BE2C (cell line): ENCODE measurements at regions not wholly inside any gene's neighbourhood (a gene's known extent, or its start where the extent isn't known, plus 50 kb on each side); places are given as distances from the start of the nearest gene placed in this dataset.

Experiments used
- DNase-seq: peaks from one replicate; pipeline ENCODE4 v3.0.0-alpha.2; 2020
- H3K27me3 ChIP-seq: fragments of 250-450 bp; sonication (Bioruptor Pico); 2 replicates; pipeline ENCODE4 v1.5.1; 2020; ENCODE audit warnings: mild to moderate bottlenecking
- H3K36me3 ChIP-seq: fragments of 250-450 bp; sonication (Bioruptor Pico); 2 replicates; pipeline ENCODE4 v1.5.1; 2020; ENCODE audit warnings: mild to moderate bottlenecking
- H3K4me1 ChIP-seq: fragments of 250-450 bp; sonication (Bioruptor Pico); 2 replicates; pipeline ENCODE4 v1.5.1; 2020
- H3K4me3 ChIP-seq: 2 replicates; pipeline ENCODE4 v1.5.1; 2011; ENCODE audit warnings: low read depth, low read length
- H3K9me3 ChIP-seq: fragments of 250-450 bp; sonication (Bioruptor Pico); 2 replicates; pipeline ENCODE4 v1.5.1; 2020
- TF ChIP-seq, protein P1 (sequence below): IDR thresholded peaks from 2 replicates; pipeline ENCODE4 v1.5.1; 2012; ENCODE audit warnings: mild to moderate bottlenecking, low read depth, low read length

DNA sequence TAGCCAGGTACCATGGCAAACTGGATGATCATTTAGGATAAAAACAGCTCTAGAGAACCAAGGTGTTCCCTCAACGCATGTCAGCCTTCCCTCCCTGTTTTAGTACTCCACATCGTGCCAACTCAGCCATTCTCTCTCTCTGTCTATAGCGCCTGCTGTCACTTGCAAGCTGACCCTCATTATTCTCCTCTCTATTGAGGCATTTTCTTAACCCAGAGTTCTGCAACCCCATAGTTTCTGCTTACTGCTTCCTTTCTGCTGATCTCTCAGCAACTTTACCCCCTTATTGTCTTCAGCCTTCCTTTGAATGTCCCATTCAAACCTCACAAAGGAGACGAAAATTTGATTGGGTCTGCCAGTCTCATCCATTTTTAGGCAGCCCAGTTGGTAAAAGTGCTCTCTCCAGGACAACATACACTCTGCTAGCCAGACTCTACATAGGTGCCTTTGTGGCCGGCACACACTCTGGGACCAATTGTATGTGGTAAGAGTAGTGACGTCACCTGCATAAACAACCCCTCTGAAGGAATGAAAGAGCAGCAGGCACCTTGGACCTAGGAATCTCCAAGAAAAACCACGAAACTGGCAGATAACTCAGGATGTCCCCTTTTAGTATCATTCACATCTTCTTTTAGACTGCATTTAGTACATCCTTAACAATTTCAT, 367.2 kb upstream of the KCNH7 start:
- Histone ChIP-seq H3K9me3 (no peaks in the 10 kb centered on the region), H3K4me1 (no peaks in the 10 kb centered on the region), H3K27me3 (no peaks in the 10 kb centered on the region), H3K36me3 (no peaks in the 10 kb centered on the region), H3K4me3 (no peak overlapping the region)
- TF ChIP-seq, protein P1, sequence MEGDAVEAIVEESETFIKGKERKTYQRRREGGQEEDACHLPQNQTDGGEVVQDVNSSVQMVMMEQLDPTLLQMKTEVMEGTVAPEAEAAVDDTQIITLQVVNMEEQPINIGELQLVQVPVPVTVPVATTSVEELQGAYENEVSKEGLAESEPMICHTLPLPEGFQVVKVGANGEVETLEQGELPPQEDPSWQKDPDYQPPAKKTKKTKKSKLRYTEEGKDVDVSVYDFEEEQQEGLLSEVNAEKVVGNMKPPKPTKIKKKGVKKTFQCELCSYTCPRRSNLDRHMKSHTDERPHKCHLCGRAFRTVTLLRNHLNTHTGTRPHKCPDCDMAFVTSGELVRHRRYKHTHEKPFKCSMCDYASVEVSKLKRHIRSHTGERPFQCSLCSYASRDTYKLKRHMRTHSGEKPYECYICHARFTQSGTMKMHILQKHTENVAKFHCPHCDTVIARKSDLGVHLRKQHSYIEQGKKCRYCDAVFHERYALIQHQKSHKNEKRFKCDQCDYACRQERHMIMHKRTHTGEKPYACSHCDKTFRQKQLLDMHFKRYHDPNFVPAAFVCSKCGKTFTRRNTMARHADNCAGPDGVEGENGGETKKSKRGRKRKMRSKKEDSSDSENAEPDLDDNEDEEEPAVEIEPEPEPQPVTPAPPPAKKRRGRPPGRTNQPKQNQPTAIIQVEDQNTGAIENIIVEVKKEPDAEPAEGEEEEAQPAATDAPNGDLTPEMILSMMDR: no peak
- DNase-seq: no peak

DNA sequence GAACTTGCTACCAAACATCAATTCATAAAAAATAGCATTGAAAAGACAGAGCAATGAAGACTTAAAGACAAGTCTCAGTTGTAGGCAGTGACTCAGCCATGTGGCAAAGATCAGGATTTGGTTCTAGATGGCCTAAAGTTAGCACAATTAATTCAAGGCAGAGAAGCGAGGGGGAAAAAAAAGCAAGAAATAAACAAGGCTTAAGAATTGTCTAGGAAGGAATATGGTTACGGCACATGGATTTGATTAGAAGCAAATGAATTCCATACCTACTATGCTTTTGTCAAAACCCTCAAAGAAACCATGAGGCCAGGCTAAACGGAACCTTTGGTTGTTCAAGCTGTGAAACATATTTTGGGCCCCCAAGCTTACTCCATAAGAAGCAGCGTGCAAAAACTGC, 362.2 kb upstream of the KCNH7 start:
- H3K9me3 ChIP-seq: no peaks in the 10 kb centered on the region
- no peaks in the 10 kb centered on the region for H3K36me3 ChIP-seq
- DNase-seq: no peak
- no peak overlapping the region for H3K4me3 ChIP-seq
- no peaks in the 10 kb centered on the region for H3K27me3 ChIP-seq
- TF ChIP-seq, protein P1: no peak
- no peaks in the 10 kb centered on the region for H3K4me1 ChIP-seq

DNA sequence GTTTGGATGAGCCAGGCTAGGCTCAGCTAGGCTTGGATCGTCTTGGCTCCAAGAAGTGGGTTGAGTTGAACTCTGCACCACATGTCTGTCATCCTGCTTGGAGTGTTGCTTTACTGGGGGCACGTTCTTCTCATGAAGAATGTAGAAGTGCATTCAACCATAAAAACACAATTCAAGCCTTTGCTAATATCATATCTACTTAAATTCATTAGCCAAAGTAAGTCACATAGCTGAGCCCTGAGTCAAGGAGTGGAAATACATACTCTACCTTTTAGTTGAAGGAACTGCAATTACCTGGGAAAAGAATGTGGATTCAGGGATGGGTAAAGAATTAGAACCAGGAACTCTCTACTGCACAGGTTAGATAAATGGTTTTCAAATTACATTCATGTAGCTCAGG, 360.4 kb upstream of the KCNH7 start:
- no peaks in the 10 kb centered on the region for H3K4me1 ChIP-seq
- DNase-seq: no peak
- no peaks in the 10 kb centered on the region for H3K36me3 ChIP-seq
- H3K4me3 ChIP-seq: no peak overlapping the region
- H3K27me3 ChIP-seq: no peaks in the 10 kb centered on the region
- TF ChIP-seq, protein P1: no peak
- no peaks in the 10 kb centered on the region for H3K9me3 ChIP-seq

DNA sequence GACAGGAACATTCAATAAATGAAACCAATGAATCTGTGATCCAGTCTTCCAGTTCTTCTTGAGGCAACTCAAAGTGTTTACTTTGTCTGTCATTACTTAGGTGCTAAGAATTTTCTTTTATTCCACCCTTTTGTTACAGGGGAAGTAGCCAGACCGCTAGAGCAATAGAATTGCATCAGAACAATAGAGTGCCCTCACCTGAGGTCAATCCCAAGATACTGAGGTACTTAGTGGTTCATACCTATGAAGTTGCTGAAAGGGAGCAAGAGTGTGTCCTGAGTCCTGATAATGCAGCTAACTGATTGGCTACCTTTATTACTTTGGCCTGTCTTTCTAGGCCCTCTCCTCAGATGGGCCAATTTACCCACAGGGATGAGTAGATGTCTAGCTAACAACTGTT, 359.4 kb upstream of the KCNH7 start:
- TF ChIP-seq, protein P1: no peak
- Histone ChIP-seq H3K36me3 (no peaks in the 10 kb centered on the region), H3K4me3 (no peak overlapping the region), H3K4me1 (no peaks in the 10 kb centered on the region), H3K27me3 (no peaks in the 10 kb centered on the region), H3K9me3 (no peaks in the 10 kb centered on the region)
- no peak for DNase-seq

DNA sequence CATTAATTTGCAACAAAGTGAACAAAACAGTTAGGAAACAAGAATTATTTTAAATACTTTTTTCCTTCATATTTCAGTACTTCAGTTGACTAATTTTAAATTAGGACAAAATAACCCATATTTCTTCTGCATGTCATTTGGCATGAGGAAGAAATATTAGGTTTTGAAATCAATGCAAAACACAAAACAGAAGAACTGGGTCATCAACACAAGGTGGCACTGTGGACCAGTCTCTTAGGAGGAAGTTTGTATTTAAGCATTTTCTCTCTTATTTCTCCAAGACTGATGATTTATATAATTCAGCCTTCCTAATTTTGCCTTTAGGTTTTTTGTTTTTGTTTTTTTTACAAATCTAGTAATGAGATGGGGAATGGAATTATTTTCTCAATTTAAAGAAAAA, 352.8 kb upstream of the KCNH7 start:
- peak; percentile 9 for DNase-seq
- Histone ChIP-seq H3K4me3 (no peak overlapping the region), H3K4me1 (no peaks in the 10 kb centered on the region), H3K27me3 (no peaks in the 10 kb centered on the region), H3K9me3 (no peaks in the 10 kb centered on the region), H3K36me3 (no peaks in the 10 kb centered on the region)
- TF ChIP-seq, protein P1: peak; percentile 48

DNA sequence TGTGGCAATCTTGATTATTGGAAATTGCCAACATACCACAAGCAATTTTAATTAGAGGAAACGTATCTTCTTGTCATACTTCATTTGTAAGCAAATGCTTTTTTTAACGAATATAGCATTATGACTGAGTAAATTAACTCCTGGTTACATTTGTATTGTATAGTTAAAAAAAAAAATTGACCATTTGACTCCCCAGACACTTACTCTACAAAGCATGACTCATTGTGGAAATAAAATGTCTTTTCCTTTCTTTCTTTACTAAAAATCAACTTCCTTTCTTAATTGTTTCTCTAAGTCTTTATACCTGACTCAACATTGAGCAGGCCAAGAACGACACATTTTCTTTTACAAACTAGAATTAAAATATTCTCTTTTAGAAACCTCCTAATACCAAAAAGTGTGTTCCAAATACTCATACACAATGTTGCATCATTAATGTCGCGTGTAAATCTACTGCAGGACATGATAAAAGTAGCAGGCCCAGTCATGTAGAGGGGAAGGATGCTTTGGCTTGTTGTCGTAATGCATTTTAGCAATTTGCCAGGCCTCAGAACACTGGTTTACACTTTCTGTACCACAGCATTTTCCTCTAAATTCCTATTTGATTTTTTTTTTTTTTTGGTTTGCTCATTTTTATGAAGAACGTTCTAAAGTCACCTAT, 349.6 kb upstream of the KCNH7 start:
- H3K27me3 ChIP-seq: no peaks in the 10 kb centered on the region
- TF ChIP-seq, protein P1: no peak
- no peaks in the 10 kb centered on the region for H3K36me3 ChIP-seq
- DNase-seq: no peak
- no peak overlapping the region for H3K4me3 ChIP-seq
- no peaks in the 10 kb centered on the region for H3K4me1 ChIP-seq
- no peaks in the 10 kb centered on the region for H3K9me3 ChIP-seq
